Head of caudate nucleus (tissue), 42 donors: ENCODE measurements at regions not wholly inside any gene's neighbourhood (a gene's known extent, or its start where the extent isn't known, plus 50 kb on each side); places are given as distances from the start of the nearest gene placed in this dataset.
"Not testable (repeated sequence)": the region's sequence is repeated elsewhere in the genome, so short reads cannot be mapped to it uniquely, and the experiment has no call there.

Experiments
- DNase-seq, 42 donors: peaks; one replicate each; pipeline versions ENCODE4 v3.0.0 to v3.0.0-alpha.2; 2020 to 2021; ENCODE audit warnings: mixed read lengths in 7 of 42
- intact Hi-C: fragments of 100-400 bp; cut with DNase I; formaldehyde crosslinking; loops from one replicate; pipeline ENCODE4 v1.15.0; 2022

- intact Hi-C loops = no loop called here
- no peak for DNase-seq
These were observed 85.3 kb upstream of the CTSV start for GRCh38 chr9:97124256-97124655.

- intact Hi-C loops = no loop called here
- DNase-seq = no peak
These were observed 71.8 kb upstream of the CTSV start for GRCh38 chr9:97110696-97111095.

GRCh38 chr9:97109194-97109811, 70.4 kb upstream of the CTSV start:
- intact Hi-C loops = no loop called here
- peak in 39 of 42 donors; percentile 9 to 81 (median 58) for DNase-seq

- intact Hi-C loops, DNase-seq: not testable (repeated sequence)
These were observed 66.3 kb upstream of the CTSV start for GRCh38 chr9:97105220-97105619.

- intact Hi-C loops, DNase-seq: not testable (repeated sequence)
These were observed 64.9 kb upstream of the CTSV start for GRCh38 chr9:97103613-97104383.

- intact Hi-C loops, DNase-seq: not testable (repeated sequence)
These were observed 60.6 kb upstream of the CTSV start for GRCh38 chr9:97099540-97099939.

GRCh38 chr9:97096793-97097192, 57.9 kb upstream of the CTSV start:
- DNase-seq = no peak
- intact Hi-C loops = no loop called here

- intact Hi-C loops, DNase-seq: not testable (repeated sequence)
These were observed 50.4 kb upstream of the CTSV start for GRCh38 chr9:97089361-97089760.
